ENCODE measurements at regions not wholly inside any gene's neighbourhood (a gene's known extent, or its start where the extent isn't known, plus 50 kb on each side); places are given as distances from the start of the nearest gene placed in this dataset.
"Not testable (repeated sequence)": the region's sequence is repeated elsewhere in the genome, so short reads cannot be mapped to it uniquely, and the experiment has no call there.

GRCh38 chr3:153640689-153641665 lies 479.0 kb downstream of the RAP2B start (continued):
- TF ChIP-seq CEBPZ (IDR thresholded peaks at IDR 0.05; ENCODE audit: low read depth, low read length) (no peak), E4F1 (IDR thresholded peaks at IDR 0.05; ENCODE audit: borderline replicate concordance, partially characterized antibody) (no peak), ZNF24 (IDR thresholded peaks at IDR 0.05) (no peak), ATF7 (IDR thresholded peaks at IDR 0.05; ENCODE audit: low read depth) (no peak), CHD4 (IDR thresholded peaks at IDR 0.05) (no peak), SMARCA5 (IDR thresholded peaks at IDR 0.05) (no peak), ZBTB11 (CRISPR knock-in tag; IDR thresholded peaks at IDR 0.05) (no peak)

DNA sequence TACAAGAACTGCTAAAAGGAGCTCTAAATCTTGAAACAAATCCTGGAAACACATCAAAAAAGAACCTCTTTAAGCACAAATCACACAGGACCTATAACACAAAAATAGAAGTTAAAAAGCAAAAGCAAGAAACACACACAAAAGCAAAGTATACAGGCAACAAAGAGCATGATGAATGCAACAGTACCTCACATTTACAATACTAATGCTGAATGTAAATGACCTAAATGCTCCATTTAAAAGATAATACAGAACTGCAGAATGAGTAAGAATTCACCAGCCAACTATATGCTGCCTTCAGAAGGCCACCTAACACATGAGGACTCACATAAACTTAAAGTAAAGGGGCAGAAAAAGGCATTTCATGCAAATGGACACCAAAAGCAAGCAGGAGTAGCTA lies 478.6 kb upstream of the ARHGEF26 start:
- H3K4me1 ChIP-seq (ENCODE audit: control insufficient read depth, insufficient read depth, low read length); H3K9me3 ChIP-seq (replicated peaks; ENCODE audit: control insufficient read depth, insufficient read depth, low read length); H3K27me3 ChIP-seq (replicated peaks in 1 of 2; ENCODE audit: control insufficient read depth in 2 of 2, insufficient read depth in 2 of 2, low read length in 1 of 2); BruUV-seq (replicated peaks); FAIRE-seq; H3K4me3 ChIP-seq; DNase-seq (ENCODE audit: low read depth, low spot score); POLR2A ChIA-PET; RAD21 ChIA-PET (ENCODE audit: unreplicated experiment); H3K79me2 ChIP-seq (ENCODE audit: control insufficient read depth, insufficient read depth, low read length); in situ Hi-C loops (cut with MboI); CTCF ChIA-PET; H4K20me1 ChIP-seq (ENCODE audit: control insufficient read depth, insufficient read depth); intact Hi-C loops (cut with micrococcal nuclease; ENCODE audit: unreplicated experiment); ATAC-seq; H3K9ac ChIP-seq (ENCODE audit: control insufficient read depth, insufficient read depth, low read length); H3K27ac ChIP-seq (ENCODE audit: control insufficient read depth, insufficient read depth); H2AFZ ChIP-seq (ENCODE audit: control insufficient read depth, low read depth, low read length); H3K4me2 ChIP-seq (ENCODE audit: control insufficient read depth, insufficient read depth); H3K36me3 ChIP-seq (ENCODE audit: control insufficient read depth in 2 of 2, insufficient read depth in 2 of 2, low read length in 1 of 2); SMC1A ChIA-PET (ENCODE audit: uncharacterized antibody, unreplicated experiment): not testable (repeated sequence)

All from GM12878 (cell line).